OCI-LY1 (cell line): ENCODE measurements at regions not wholly inside any gene's neighbourhood (a gene's known extent, or its start where the extent isn't known, plus 50 kb on each side); places are given as distances from the start of the nearest gene placed in this dataset.

Experiments used
- CTCF ChIP-seq: fragments of 200-600 bp; sonication (generic), shearing (Covaris generic); IDR thresholded peaks from 2 replicates; pipeline ENCODE4 v1.5.1; 2017; ENCODE audit warnings: mild to moderate bottlenecking, antibody characterized with exemption, low read length, moderate library complexity, mixed read lengths
- EZH2 ChIP-seq: fragments of 200-600 bp; sonication (generic), shearing (Covaris generic); IDR thresholded peaks from 2 replicates; pipeline ENCODE4 v1.8.0; 2017; ENCODE audit warnings: borderline replicate concordance, mixed run types, mild to moderate bottlenecking, antibody characterized with exemption, low read length, moderate library complexity, mixed read lengths

DNA sequence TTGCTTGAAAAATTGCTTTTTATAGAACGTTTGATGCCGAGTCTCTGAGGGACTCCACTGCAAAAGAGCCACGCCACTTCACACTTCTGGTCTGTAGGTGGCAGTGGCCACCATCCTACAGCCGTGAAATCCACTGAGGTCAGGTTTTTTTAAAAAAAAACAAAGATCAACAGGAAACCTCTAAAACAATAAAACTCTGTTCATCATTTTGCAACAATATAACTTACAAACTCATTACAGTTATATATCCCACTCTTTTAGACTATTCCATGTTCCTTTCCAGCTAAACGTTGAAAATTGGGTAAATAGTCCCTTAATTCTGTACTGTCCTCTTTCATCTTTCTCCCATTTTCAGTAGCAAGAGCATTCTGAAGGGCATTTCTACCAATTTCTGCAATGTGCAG is 64.6 kb upstream of the FMN2 start:
- TF ChIP-seq CTCF (peak; percentile 80), EZH2 (no peak)
